PFSK-1 (cell line): ENCODE measurements at regions not wholly inside any gene's neighbourhood (a gene's known extent, or its start where the extent isn't known, plus 50 kb on each side); places are given as distances from the start of the nearest gene placed in this dataset.

Experiments used
- FOXP2 ChIP-seq: optimal IDR thresholded peaks from 2 replicates; pipeline ENCODE3; 2011; ENCODE audit warnings: borderline replicate concordance, control low read depth, inconsistent platforms; ENCODE audit not compliant: insufficient read depth; ENCODE audit errors: extremely low read length, extremely low read depth
- POLR2AphosphoS5 ChIP-seq: IDR thresholded peaks from 2 replicates; pipeline ENCODE4 v1.6.1; 2012; ENCODE audit warnings: low read depth, mild to moderate bottlenecking, control low read depth, low read length, moderate library complexity
- SIN3A ChIP-seq: IDR thresholded peaks from 2 replicates; pipeline ENCODE4 v1.6.1; 2012; ENCODE audit warnings: mild to moderate bottlenecking, low read length, moderate library complexity, borderline replicate concordance; ENCODE audit not compliant: insufficient read depth
- TAF1 ChIP-seq: IDR thresholded peaks from 2 replicates; pipeline ENCODE4 v1.6.1; 2012; ENCODE audit warnings: low read length, control low read depth, borderline replicate concordance; ENCODE audit not compliant: insufficient read depth
- TF ChIP-seq, protein P1 (sequence below), 2 experiments: IDR thresholded peaks; 2 replicates each; pipeline versions ENCODE4 v1.6.1 to v1.8.0; 2011 to 2012; ENCODE audit warnings: low read depth in 2 of 2, low read length in 2 of 2, control low read depth in 1 of 2, inconsistent platforms in 1 of 2, mild to moderate bottlenecking in 1 of 2, moderate library complexity in 1 of 2; ENCODE audit not compliant: insufficient read depth in 1 of 2

DNA sequence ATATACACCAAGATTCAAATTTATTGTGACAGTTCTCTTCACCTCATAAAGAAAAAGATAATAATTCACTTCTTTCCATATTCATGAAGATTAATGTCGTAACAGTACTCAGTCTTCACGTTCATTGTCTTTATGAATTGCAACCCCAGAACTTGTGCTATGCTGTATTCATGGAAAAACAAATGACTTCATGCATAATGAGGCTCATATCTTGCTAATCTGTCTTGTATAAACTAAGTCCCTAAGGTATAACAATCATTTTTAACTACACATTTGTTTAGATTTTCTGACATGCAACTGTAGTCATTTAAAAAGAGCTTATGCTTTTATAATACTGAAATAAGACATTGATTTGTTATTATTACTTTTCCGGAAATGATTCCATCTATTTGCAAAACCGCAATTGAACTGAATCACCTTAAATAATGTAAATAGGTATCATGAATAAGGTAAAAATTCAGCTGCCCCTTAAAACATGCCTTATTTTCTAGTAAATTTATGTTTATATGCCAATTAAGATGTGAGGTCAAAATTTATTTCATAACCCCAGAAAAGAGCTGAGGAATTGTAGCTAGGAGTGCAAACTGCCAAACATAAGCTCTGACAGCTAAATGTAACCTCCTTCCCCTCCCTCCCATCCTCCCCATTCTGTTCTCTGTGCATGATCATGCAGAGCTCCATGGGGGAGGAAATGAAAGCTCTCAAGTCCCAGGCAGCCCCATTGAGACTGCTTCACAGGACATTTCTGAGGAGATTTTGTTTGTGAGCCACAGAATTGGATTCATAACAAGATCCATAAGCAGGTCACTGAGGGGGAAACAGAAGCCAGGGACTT, 301.6 kb downstream of the ATP23 start:
- no peak for TF ChIP-seq POLR2AphosphoS5
- TF ChIP-seq FOXP2 = no peak
- TF ChIP-seq TAF1 = no peak
- no peak for TF ChIP-seq SIN3A
- TF ChIP-seq, protein P1, sequence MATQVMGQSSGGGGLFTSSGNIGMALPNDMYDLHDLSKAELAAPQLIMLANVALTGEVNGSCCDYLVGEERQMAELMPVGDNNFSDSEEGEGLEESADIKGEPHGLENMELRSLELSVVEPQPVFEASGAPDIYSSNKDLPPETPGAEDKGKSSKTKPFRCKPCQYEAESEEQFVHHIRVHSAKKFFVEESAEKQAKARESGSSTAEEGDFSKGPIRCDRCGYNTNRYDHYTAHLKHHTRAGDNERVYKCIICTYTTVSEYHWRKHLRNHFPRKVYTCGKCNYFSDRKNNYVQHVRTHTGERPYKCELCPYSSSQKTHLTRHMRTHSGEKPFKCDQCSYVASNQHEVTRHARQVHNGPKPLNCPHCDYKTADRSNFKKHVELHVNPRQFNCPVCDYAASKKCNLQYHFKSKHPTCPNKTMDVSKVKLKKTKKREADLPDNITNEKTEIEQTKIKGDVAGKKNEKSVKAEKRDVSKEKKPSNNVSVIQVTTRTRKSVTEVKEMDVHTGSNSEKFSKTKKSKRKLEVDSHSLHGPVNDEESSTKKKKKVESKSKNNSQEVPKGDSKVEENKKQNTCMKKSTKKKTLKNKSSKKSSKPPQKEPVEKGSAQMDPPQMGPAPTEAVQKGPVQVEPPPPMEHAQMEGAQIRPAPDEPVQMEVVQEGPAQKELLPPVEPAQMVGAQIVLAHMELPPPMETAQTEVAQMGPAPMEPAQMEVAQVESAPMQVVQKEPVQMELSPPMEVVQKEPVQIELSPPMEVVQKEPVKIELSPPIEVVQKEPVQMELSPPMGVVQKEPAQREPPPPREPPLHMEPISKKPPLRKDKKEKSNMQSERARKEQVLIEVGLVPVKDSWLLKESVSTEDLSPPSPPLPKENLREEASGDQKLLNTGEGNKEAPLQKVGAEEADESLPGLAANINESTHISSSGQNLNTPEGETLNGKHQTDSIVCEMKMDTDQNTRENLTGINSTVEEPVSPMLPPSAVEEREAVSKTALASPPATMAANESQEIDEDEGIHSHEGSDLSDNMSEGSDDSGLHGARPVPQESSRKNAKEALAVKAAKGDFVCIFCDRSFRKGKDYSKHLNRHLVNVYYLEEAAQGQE (IDR thresholded peaks at IDR 0.05; ENCODE audit: insufficient read depth in 1 of 2, low read depth in 2 of 2, low read length in 2 of 2) = no peak

DNA sequence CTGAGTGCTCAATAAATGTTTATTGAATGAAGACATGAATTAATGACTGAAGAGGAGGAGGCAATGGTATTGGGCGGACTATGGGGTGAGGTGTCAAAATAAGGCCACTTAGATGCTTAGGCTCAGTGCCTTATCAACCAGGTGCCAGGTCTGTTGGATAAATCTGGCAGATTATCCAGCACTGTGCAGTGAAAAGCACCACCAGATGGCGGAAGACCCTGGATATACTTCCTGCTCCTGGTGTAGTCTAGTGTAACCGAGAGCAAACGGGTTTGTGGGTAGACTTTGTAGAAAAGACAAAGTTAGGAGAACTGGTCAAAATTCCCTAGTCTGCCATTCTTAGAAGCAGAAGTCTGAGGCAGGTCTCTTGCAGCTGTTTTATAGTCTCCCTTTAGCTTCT, 306.3 kb downstream of the ATP23 start:
- TF ChIP-seq, protein P1 (IDR thresholded peaks at IDR 0.05; ENCODE audit: insufficient read depth in 1 of 2, low read depth in 2 of 2, low read length in 2 of 2) = no peak
- TF ChIP-seq SIN3A = no peak
- TF ChIP-seq TAF1 = no peak
- no peak for TF ChIP-seq FOXP2
- no peak for TF ChIP-seq POLR2AphosphoS5

- TF ChIP-seq TAF1 (no peak), POLR2AphosphoS5 (no peak), SIN3A (no peak)
- TF ChIP-seq, protein P1 (IDR thresholded peaks at IDR 0.05; ENCODE audit: insufficient read depth in 1 of 2, low read depth in 2 of 2, low read length in 2 of 2) = no peak
These were observed 307.2 kb downstream of the ATP23 start for GRCh38 chr12:58248599-58248998.

DNA sequence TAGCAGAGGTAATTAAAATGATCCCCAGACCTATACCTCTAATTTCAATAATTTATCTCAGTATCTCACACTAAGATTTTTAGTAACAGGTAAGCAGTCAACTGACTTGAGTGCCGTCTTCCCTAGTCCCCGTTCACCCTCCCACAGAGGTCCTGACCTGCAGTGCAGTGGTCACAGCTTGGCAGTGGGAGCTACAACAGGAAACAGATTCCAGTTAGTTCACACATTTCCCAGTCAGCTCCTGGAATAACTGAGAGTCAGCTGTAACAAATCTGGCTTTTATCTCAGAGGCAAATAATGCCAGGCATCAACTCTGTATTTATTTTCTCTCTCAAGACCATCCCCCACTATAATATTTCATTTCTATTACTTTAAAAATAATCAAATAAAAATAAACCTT, 308.2 kb downstream of the ATP23 start:
- no peak for TF ChIP-seq SIN3A

- TF ChIP-seq TAF1 = no peak
- TF ChIP-seq, protein P1 (IDR thresholded peaks at IDR 0.05; ENCODE audit: insufficient read depth in 1 of 2, low read depth in 2 of 2, low read length in 2 of 2) = no peak
- no peak for TF ChIP-seq FOXP2
- TF ChIP-seq SIN3A = no peak
- no peak for TF ChIP-seq POLR2AphosphoS5
These were observed 308.7 kb downstream of the ATP23 start for GRCh38 chr12:58250077-58250476.
